ENCODE measurements at regions not wholly inside any gene's neighbourhood (a gene's known extent, or its start where the extent isn't known, plus 50 kb on each side); places are given as distances from the start of the nearest gene placed in this dataset.

GRCh38 chr9:81242866-81243265 is 446.5 kb downstream of the TLE1 start:
- Mint-ChIP-seq H3K27me3 (ENCODE audit: unreplicated experiment) (peaks cover 2% of the 10 kb centered on the region), H3K36me3 (ENCODE audit: unreplicated experiment) (peaks cover 5% of the 10 kb centered on the region), H3K9me3 (ENCODE audit: unreplicated experiment) (peaks cover 6% of the 10 kb centered on the region), H3K4me1 (ENCODE audit: low read depth, unreplicated experiment) (peaks cover 11% of the 10 kb centered on the region), H3K27ac (ENCODE audit: unreplicated experiment) (no peak overlapping the region), H3K4me3 (ENCODE audit: unreplicated experiment) (no peak overlapping the region)
- DNase-seq = no peak
- no peak for TF ChIP-seq CTCF (IDR thresholded peaks at IDR 0.05; ENCODE audit: partially characterized antibody, unreplicated experiment)

- no peak overlapping the region for H3K27ac Mint-ChIP-seq (ENCODE audit: unreplicated experiment)
- peaks cover 6% of the 10 kb centered on the region for H3K4me1 Mint-ChIP-seq (ENCODE audit: low read depth, unreplicated experiment)
- peaks cover 5% of the 10 kb centered on the region for H3K36me3 Mint-ChIP-seq (ENCODE audit: unreplicated experiment)
- no peak for DNase-seq
- no peak for TF ChIP-seq CTCF (IDR thresholded peaks at IDR 0.05; ENCODE audit: partially characterized antibody, unreplicated experiment)
- H3K27me3 Mint-ChIP-seq (ENCODE audit: unreplicated experiment) = no peaks in the 10 kb centered on the region
- H3K9me3 Mint-ChIP-seq (ENCODE audit: unreplicated experiment) = peaks cover 3% of the 10 kb centered on the region
- no peak overlapping the region for H3K4me3 Mint-ChIP-seq (ENCODE audit: unreplicated experiment)
These were observed 450.0 kb downstream of the TLE1 start for GRCh38 chr9:81239388-81239787.

GRCh38 chr9:81237565-81238231 is 451.6 kb downstream of the TLE1 start:
- DNase-seq = no peak
- Mint-ChIP-seq H3K9me3 (ENCODE audit: unreplicated experiment) (peaks cover 3% of the 10 kb centered on the region), H3K4me3 (ENCODE audit: unreplicated experiment) (no peak overlapping the region), H3K36me3 (ENCODE audit: unreplicated experiment) (peaks cover 5% of the 10 kb centered on the region), H3K27ac (ENCODE audit: unreplicated experiment) (no peak overlapping the region), H3K27me3 (ENCODE audit: unreplicated experiment) (no peaks in the 10 kb centered on the region), H3K4me1 (ENCODE audit: low read depth, unreplicated experiment) (peaks cover 5% of the 10 kb centered on the region)
- TF ChIP-seq CTCF (IDR thresholded peaks at IDR 0.05; ENCODE audit: partially characterized antibody, unreplicated experiment) = no peak

GRCh38 chr9:81234924-81235610 is 454.3 kb downstream of the TLE1 start:
- Mint-ChIP-seq H3K4me3 (ENCODE audit: unreplicated experiment) (no peak overlapping the region), H3K9me3 (ENCODE audit: unreplicated experiment) (peaks cover 3% of the 10 kb centered on the region), H3K4me1 (ENCODE audit: low read depth, unreplicated experiment) (peaks cover 5% of the 10 kb centered on the region), H3K27me3 (ENCODE audit: unreplicated experiment) (no peaks in the 10 kb centered on the region), H3K27ac (ENCODE audit: unreplicated experiment) (no peak overlapping the region), H3K36me3 (ENCODE audit: unreplicated experiment) (peaks cover 5% of the 10 kb centered on the region)
- no peak for TF ChIP-seq CTCF (IDR thresholded peaks at IDR 0.05; ENCODE audit: partially characterized antibody, unreplicated experiment)
- DNase-seq = no peak

GRCh38 chr9:81231011-81231410 is 458.3 kb downstream of the TLE1 start:
- Mint-ChIP-seq H3K27ac (ENCODE audit: unreplicated experiment) (no peak overlapping the region), H3K27me3 (ENCODE audit: unreplicated experiment) (no peaks in the 10 kb centered on the region), H3K36me3 (ENCODE audit: unreplicated experiment) (no peaks in the 10 kb centered on the region), H3K9me3 (ENCODE audit: unreplicated experiment) (no peaks in the 10 kb centered on the region), H3K4me3 (ENCODE audit: unreplicated experiment) (no peak overlapping the region), H3K4me1 (ENCODE audit: low read depth, unreplicated experiment) (peaks cover 5% of the 10 kb centered on the region)
- no peak for DNase-seq
- TF ChIP-seq CTCF (IDR thresholded peaks at IDR 0.05; ENCODE audit: partially characterized antibody, unreplicated experiment) = no peak
